Upper lobe of left lung (tissue), 6 donors: ENCODE measurements at regions not wholly inside any gene's neighbourhood (a gene's known extent, or its start where the extent isn't known, plus 50 kb on each side); places are given as distances from the start of the nearest gene placed in this dataset.

Experiments used
- ATAC-seq, 2 donors: fragments of 200-7000 bp; cut with Tn5 transposase; one replicate each; pipeline ENCODE4 v1.9.1; 2022; ENCODE audit warnings: mild to moderate bottlenecking in 2 of 2, moderate library complexity in 2 of 2; ENCODE audit not compliant: low FRiP score in 2 of 2
- DNase-seq, 2 donors: peaks; one replicate each; pipeline ENCODE4 v3.0.0-alpha.2; 2019 to 2020
- H3K27ac ChIP-seq, 4 donors: fragments of 200-600 bp; sonication (generic); one replicate each; pipeline ENCODE4 v1.5.1; 2016 to 2019
- H3K27me3 ChIP-seq, 4 donors: fragments of 200-600 bp; sonication (generic); one replicate each; pipeline ENCODE4 v1.5.1; 2017 to 2019
- H3K36me3 ChIP-seq, 4 donors: fragments of 200-600 bp; sonication (generic); one replicate each; pipeline ENCODE4 v1.5.1; 2016 to 2019
- H3K4me1 ChIP-seq, 4 donors: fragments of 200-600 bp; sonication (generic); one replicate each; pipeline ENCODE4 v1.5.1; 2018 to 2019
- H3K4me3 ChIP-seq, 4 donors: fragments of 200-600 bp; sonication (generic); one replicate each; pipeline ENCODE4 v1.5.1; 2017 to 2019; ENCODE audit warnings: mild to moderate bottlenecking in 2 of 4, moderate library complexity in 1 of 4
- H3K9me3 ChIP-seq, 4 donors: fragments of 200-600 bp; sonication (generic); one replicate each; pipeline ENCODE4 v1.5.1; 2018 to 2019
- CTCF ChIP-seq, 6 experiments: fragments of 450-650 bp in 4 of 6; fragments of 200-600 bp in 2 of 6; sonication (generic) in 2 of 6; IDR thresholded peaks; one replicate each; pipeline ENCODE4 v1.5.1; 2016 to 2019; ENCODE audit warnings: antibody characterized with exemption in 6 of 6
- EP300 ChIP-seq, 4 donors: sonication (generic); formaldehyde crosslinking; IDR thresholded peaks; one replicate each; pipeline ENCODE4 v1.5.1; 2017; ENCODE audit warnings: antibody characterized with exemption in 4 of 4, control low read depth in 2 of 4
- POLR2A ChIP-seq, 4 donors: fragments of 450-650 bp; IDR thresholded peaks; one replicate each; pipeline ENCODE4 v1.5.1; 2016 to 2017; ENCODE audit warnings: antibody characterized with exemption in 4 of 4, mild to moderate bottlenecking in 2 of 4
- POLR2AphosphoS5 ChIP-seq, 2 donors: sonication (generic); formaldehyde crosslinking; IDR thresholded peaks; one replicate each; pipeline ENCODE4 v1.5.1; 2017; ENCODE audit warnings: antibody characterized with exemption in 2 of 2
- WGBS, 2 donors: methylation state at CpG; one replicate each; pipeline ENCODE4 v1.1.5; 2017 to 2018; 5-methylcytosine and 5-hydroxymethylcytosine counted together
- donor health status: DM: no; HTN: no; CAD: no; lungs with moderate emphysema.
- donor health status: DM: no; HTN: yes; CAD: no; lungs with severe emphysema.

- WGBS, 2 donors, result 82 to 84% methylated on average over 10 of the region's 10 CpGs
- Histone ChIP-seq H3K9me3 (no peaks in the 10 kb centered on the region), H3K4me3 (no peak overlapping the region), H3K27ac (no peak overlapping the region), H3K4me1 (no peaks in the 10 kb centered on the region), H3K36me3 (no peaks in the 10 kb centered on the region), H3K27me3 (no peaks in the 10 kb centered on the region)
- DNase-seq (no peak), ATAC-seq (no peak)
- TF ChIP-seq POLR2A (IDR thresholded peaks at IDR 0.05) (no peak), CTCF (IDR thresholded peaks at IDR 0.05) (no peak), POLR2AphosphoS5 (IDR thresholded peaks at IDR 0.05) (no peak), EP300 (IDR thresholded peaks at IDR 0.05) (no peak)
These were observed 559.5 kb upstream of the SALL3 start for GRCh38 chr18:78420116-78420515.

GRCh38 chr18:78421392-78421791, 558.2 kb upstream of the SALL3 start:
- Histone ChIP-seq H3K9me3 (no peaks in the 10 kb centered on the region), H3K27me3 (no peaks in the 10 kb centered on the region), H3K4me1 (no peaks in the 10 kb centered on the region), H3K36me3 (no peaks in the 10 kb centered on the region), H3K4me3 (no peak overlapping the region), H3K27ac (no peak overlapping the region)
- ATAC-seq (peak; percentile 7 to 52), DNase-seq (no peak)
- TF ChIP-seq POLR2AphosphoS5 (IDR thresholded peaks at IDR 0.05) (no peak), POLR2A (IDR thresholded peaks at IDR 0.05) (no peak), CTCF (IDR thresholded peaks at IDR 0.05) (no peak), EP300 (IDR thresholded peaks at IDR 0.05) (no peak)
- 67% methylated on average over 1 of the region's 1 CpG; no CpG with 5 or more reads in 1 of the 2 donors for WGBS, 2 donors

GRCh38 chr18:78422336-78422735, 557.3 kb upstream of the SALL3 start:
- 86 to 88% methylated on average over 7 of the region's 7 CpGs for WGBS, 2 donors
- H3K27me3 ChIP-seq, result no peaks in the 10 kb centered on the region
- DNase-seq (no peak), ATAC-seq (no peak)
- no peak for TF ChIP-seq POLR2AphosphoS5 (IDR thresholded peaks at IDR 0.05)
- TF ChIP-seq EP300 (IDR thresholded peaks at IDR 0.05), result no peak
- no peak for TF ChIP-seq CTCF (IDR thresholded peaks at IDR 0.05)
- TF ChIP-seq POLR2A (IDR thresholded peaks at IDR 0.05), result no peak
- H3K9me3 ChIP-seq, result no peaks in the 10 kb centered on the region
- H3K4me1 ChIP-seq, result no peaks in the 10 kb centered on the region
- H3K36me3 ChIP-seq, result no peaks in the 10 kb centered on the region
- H3K27ac ChIP-seq, result no peak overlapping the region
- no peak overlapping the region for H3K4me3 ChIP-seq

GRCh38 chr18:78423811-78424210, 555.8 kb upstream of the SALL3 start:
- Histone ChIP-seq H3K27ac (no peak overlapping the region), H3K4me3 (no peak overlapping the region), H3K36me3 (no peaks in the 10 kb centered on the region), H3K27me3 (no peaks in the 10 kb centered on the region), H3K9me3 (no peaks in the 10 kb centered on the region), H3K4me1 (no peaks in the 10 kb centered on the region)
- DNase-seq (no peak), ATAC-seq (no peak)
- TF ChIP-seq POLR2AphosphoS5 (IDR thresholded peaks at IDR 0.05) (no peak), CTCF (IDR thresholded peaks at IDR 0.05) (no peak), POLR2A (IDR thresholded peaks at IDR 0.05) (no peak), EP300 (IDR thresholded peaks at IDR 0.05) (no peak)
- WGBS, 2 donors, result 85 to 86% methylated on average over 12 of the region's 12 CpGs

GRCh38 chr18:78424403-78425018, 555.1 kb upstream of the SALL3 start:
- no peak for TF ChIP-seq CTCF (IDR thresholded peaks at IDR 0.05)
- TF ChIP-seq POLR2A (IDR thresholded peaks at IDR 0.05), result no peak
- TF ChIP-seq POLR2AphosphoS5 (IDR thresholded peaks at IDR 0.05), result no peak
- no peak for TF ChIP-seq EP300 (IDR thresholded peaks at IDR 0.05)
- no peaks in the 10 kb centered on the region for H3K9me3 ChIP-seq
- 76 to 83% methylated on average over 7 of the region's 7 CpGs for WGBS, 2 donors
- no peaks in the 10 kb centered on the region for H3K27me3 ChIP-seq
- H3K36me3 ChIP-seq, result no peaks in the 10 kb centered on the region
- no peaks in the 10 kb centered on the region for H3K4me1 ChIP-seq
- no peak overlapping the region for H3K4me3 ChIP-seq
- H3K27ac ChIP-seq, result no peak overlapping the region
- ATAC-seq (no peak), DNase-seq (no peak)
